ENCODE measurements at regions not wholly inside any gene's neighbourhood (a gene's known extent, or its start where the extent isn't known, plus 50 kb on each side); places are given as distances from the start of the nearest gene placed in this dataset.

DNA sequence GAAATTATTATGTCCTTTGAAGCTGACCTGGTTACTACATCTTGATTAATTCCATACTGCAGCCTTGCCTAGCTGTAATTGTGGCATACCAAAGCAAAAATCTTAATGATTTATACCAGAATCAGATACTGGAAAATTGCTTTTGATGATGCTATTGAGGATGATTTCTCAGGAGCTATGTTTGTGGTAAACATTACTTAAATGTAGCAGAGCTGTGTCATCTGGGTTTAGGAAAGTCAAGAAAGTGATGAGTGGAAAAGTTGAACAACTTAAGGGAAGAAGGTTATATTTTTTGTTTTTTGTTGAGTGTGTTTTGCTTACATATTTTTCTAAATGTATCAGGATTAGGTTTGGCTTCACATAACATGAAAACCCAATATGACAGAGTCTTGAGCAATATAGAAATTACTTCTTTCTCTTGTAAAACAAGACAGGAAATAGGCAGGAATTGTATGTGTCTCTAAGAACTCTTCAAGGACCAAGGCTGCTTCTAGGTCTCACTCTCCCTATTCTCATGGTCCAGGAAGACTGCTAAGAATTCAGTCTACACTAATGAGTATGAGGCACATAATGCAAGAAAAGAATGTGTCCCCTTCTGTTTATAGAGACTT lies 87.6 kb upstream of the MTPN start:
- H3K36me3 Mint-ChIP-seq (ENCODE audit: low read depth), result peaks cover 4% of the 10 kb centered on the region
- H3K27ac Mint-ChIP-seq, result no peak overlapping the region
- peaks cover 30% of the 10 kb centered on the region for H3K4me1 Mint-ChIP-seq
- no peak overlapping the region for H3K4me3 Mint-ChIP-seq
- DNase-seq, result no peak
- H3K9me3 Mint-ChIP-seq, result peaks cover 4% of the 10 kb centered on the region
- H3K27me3 Mint-ChIP-seq (ENCODE audit: low read depth, poor library complexity), result peaks cover 2% of the 10 kb centered on the region
- TF ChIP-seq, protein P1, sequence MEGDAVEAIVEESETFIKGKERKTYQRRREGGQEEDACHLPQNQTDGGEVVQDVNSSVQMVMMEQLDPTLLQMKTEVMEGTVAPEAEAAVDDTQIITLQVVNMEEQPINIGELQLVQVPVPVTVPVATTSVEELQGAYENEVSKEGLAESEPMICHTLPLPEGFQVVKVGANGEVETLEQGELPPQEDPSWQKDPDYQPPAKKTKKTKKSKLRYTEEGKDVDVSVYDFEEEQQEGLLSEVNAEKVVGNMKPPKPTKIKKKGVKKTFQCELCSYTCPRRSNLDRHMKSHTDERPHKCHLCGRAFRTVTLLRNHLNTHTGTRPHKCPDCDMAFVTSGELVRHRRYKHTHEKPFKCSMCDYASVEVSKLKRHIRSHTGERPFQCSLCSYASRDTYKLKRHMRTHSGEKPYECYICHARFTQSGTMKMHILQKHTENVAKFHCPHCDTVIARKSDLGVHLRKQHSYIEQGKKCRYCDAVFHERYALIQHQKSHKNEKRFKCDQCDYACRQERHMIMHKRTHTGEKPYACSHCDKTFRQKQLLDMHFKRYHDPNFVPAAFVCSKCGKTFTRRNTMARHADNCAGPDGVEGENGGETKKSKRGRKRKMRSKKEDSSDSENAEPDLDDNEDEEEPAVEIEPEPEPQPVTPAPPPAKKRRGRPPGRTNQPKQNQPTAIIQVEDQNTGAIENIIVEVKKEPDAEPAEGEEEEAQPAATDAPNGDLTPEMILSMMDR (IDR thresholded peaks at IDR 0.05), result no peak

DNA sequence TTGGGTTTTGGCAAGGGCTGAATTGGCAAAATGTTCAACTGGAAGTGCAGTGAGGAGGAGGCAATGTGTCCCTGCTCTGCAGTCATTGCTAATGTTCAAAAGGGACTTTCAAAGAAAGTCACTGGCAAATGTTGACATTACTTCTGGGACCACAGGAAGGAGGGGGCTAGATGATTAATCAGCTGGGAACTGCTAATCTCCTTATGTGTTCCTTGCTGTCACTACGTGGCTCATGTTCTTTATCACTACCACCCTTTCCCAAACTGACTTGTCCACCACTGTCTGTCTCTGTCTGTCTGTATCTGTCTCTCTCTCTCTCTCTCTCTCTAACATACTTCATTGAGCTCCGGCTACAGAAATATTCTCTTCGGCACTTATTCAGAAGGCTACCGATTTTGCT lies 86.9 kb upstream of the MTPN start:
- TF ChIP-seq, protein P1 (IDR thresholded peaks at IDR 0.05), result no peak
- Mint-ChIP-seq H3K4me1 (peaks cover 25% of the 10 kb centered on the region), H3K27me3 (ENCODE audit: low read depth, poor library complexity) (peaks cover 2% of the 10 kb centered on the region), H3K4me3 (no peak overlapping the region), H3K36me3 (ENCODE audit: low read depth) (peaks cover 4% of the 10 kb centered on the region), H3K9me3 (peaks cover 4% of the 10 kb centered on the region), H3K27ac (peak overlapping the region; percentile 18)
- no peak for DNase-seq

DNA sequence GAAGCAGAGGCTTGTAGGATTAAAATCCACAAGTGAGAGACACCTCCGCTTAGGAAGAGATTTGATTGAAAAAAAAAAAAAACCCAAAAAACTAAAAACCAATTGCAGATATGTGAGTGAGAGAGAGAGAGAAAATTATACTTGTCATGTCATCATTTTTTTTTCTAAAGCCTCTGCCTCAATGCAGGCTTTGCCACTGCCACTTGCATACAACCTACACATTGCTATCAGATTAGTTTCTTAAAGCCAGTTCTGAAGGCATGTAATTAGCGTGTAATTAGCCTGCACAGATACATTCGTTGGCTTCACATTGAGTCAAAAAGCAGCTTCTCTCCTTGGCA lies 86.1 kb upstream of the MTPN start:
- TF ChIP-seq, protein P1 (IDR thresholded peaks at IDR 0.05), result no peak
- H3K27ac Mint-ChIP-seq, result no peak overlapping the region
- peaks cover 2% of the 10 kb centered on the region for H3K27me3 Mint-ChIP-seq (ENCODE audit: low read depth, poor library complexity)
- DNase-seq, result no peak
- peaks cover 4% of the 10 kb centered on the region for H3K9me3 Mint-ChIP-seq
- no peak overlapping the region for H3K4me3 Mint-ChIP-seq
- H3K4me1 Mint-ChIP-seq, result peaks cover 33% of the 10 kb centered on the region
- H3K36me3 Mint-ChIP-seq (ENCODE audit: low read depth), result peaks cover 4% of the 10 kb centered on the region

DNA sequence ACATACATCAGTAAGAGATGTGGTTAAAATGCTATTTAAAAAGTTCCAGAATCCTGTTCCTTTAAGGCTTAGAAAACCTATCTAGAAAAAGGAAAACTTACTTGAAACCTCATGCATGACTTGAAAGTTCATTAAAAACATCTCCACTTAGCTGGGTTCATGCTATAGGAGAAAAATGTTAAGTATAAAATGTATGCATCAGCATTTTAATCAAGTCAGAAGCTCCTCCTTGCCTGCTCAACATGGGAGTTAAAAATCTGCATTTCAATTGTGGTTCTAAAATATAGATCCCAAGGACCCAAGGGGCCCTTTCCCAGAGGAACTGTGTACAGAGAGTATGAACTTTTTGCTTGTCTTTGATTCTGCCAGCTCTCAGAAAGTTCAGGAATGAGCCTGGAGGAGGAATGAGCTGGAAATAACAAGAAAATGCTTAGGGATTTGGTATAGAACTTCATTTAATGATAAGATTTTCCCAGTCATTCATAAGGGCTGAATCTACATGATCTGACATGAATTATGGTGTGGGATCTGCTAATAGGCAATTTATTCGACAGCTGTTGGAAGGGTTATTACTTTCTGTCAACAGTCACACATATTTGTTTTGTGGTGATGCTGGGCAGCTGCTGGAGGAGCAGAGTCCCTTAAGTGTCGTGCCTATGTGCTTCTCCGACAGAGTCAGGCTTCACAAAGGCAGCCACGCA lies 85.6 kb upstream of the MTPN start:
- Mint-ChIP-seq H3K4me1 (peaks cover 38% of the 10 kb centered on the region), H3K36me3 (ENCODE audit: low read depth) (peaks cover 4% of the 10 kb centered on the region), H3K27ac (peak overlapping the region; percentile 29), H3K9me3 (peaks cover 4% of the 10 kb centered on the region), H3K27me3 (ENCODE audit: low read depth, poor library complexity) (peaks cover 2% of the 10 kb centered on the region), H3K4me3 (no peak overlapping the region)
- no peak for DNase-seq
- TF ChIP-seq, protein P1 (IDR thresholded peaks at IDR 0.05), result no peak

DNA sequence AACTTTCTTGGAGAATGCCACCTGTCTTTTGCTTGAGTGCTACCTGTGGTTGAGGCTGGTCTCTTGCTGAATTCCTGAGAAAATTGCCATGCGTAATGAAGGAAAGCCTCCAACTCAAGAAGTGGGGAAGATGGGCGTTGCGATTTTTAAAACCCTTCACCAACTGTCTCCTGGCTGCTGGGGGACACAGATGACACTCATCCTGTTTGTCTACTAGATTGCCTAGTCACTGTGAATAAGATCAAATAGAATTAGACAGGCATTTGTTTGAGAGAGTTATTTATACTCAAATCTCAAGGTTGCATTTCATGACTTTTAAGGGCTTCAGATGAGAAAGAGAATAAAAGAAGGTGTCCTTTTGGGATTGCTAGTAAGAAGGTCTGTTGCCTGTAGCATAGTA lies 84.3 kb upstream of the MTPN start:
- peaks cover 4% of the 10 kb centered on the region for H3K36me3 Mint-ChIP-seq (ENCODE audit: low read depth)

More for the DNA sequence above, 84.3 kb upstream of the MTPN start:
- H3K9me3 Mint-ChIP-seq, result peaks cover 4% of the 10 kb centered on the region
- no peak for DNase-seq
- TF ChIP-seq, protein P1 (IDR thresholded peaks at IDR 0.05), result no peak
- H3K27ac Mint-ChIP-seq, result no peak overlapping the region
- peaks cover 43% of the 10 kb centered on the region for H3K4me1 Mint-ChIP-seq
- peaks cover 2% of the 10 kb centered on the region for H3K27me3 Mint-ChIP-seq (ENCODE audit: low read depth, poor library complexity)
- H3K4me3 Mint-ChIP-seq, result no peak overlapping the region
